ENCODE measurements at regions not wholly inside any gene's neighbourhood (a gene's known extent, or its start where the extent isn't known, plus 50 kb on each side); places are given as distances from the start of the nearest gene placed in this dataset.

GRCh38 chr21:15206514-15206913, 141.7 kb upstream of the NRIP1 start:
- DNase-seq (ENCODE audit: low spot score in 2 of 2): no peak
- 81% methylated on average over 5 of the region's 5 CpGs for WGBS
- H3K9me3 ChIP-seq: no peaks in the 10 kb centered on the region
- H3K27me3 ChIP-seq: no peaks in the 10 kb centered on the region
- H3K4me3 ChIP-seq: no peak overlapping the region
- TF ChIP-seq CTCF (IDR thresholded peaks at IDR 0.05) (no peak), POLR2AphosphoS5 (IDR thresholded peaks at IDR 0.05) (no peak), EP300 (IDR thresholded peaks at IDR 0.05) (no peak), POLR2A (IDR thresholded peaks at IDR 0.05) (no peak)
- no peak overlapping the region for H3K27ac ChIP-seq
- no peaks in the 10 kb centered on the region for H3K36me3 ChIP-seq
- H3K4me1 ChIP-seq: peaks cover 10% of the 10 kb centered on the region

GRCh38 chr21:15207231-15207630, 142.4 kb upstream of the NRIP1 start:
- no peak for TF ChIP-seq EP300 (IDR thresholded peaks at IDR 0.05)
- Histone ChIP-seq H3K9me3 (no peaks in the 10 kb centered on the region), H3K4me3 (no peak overlapping the region), H3K4me1 (peaks cover 10% of the 10 kb centered on the region), H3K27me3 (no peaks in the 10 kb centered on the region), H3K36me3 (no peaks in the 10 kb centered on the region), H3K27ac (no peak overlapping the region)
- 77% methylated on average over 4 of the region's 4 CpGs for WGBS
- DNase-seq (ENCODE audit: low spot score in 2 of 2): no peak

GRCh38 chr21:15207635-15208370, 143.0 kb upstream of the NRIP1 start:
- Histone ChIP-seq H3K27me3 (no peaks in the 10 kb centered on the region), H3K27ac (no peak overlapping the region), H3K4me1 (peaks cover 10% of the 10 kb centered on the region), H3K4me3 (no peak overlapping the region), H3K9me3 (no peaks in the 10 kb centered on the region), H3K36me3 (no peaks in the 10 kb centered on the region)
- DNase-seq (ENCODE audit: low spot score in 2 of 2): no peak
- WGBS: 89% methylated on average over 13 of the region's 13 CpGs
- no peak for TF ChIP-seq CTCF (IDR thresholded peaks at IDR 0.05)
- TF ChIP-seq EP300 (IDR thresholded peaks at IDR 0.05): no peak
- no peak for TF ChIP-seq POLR2AphosphoS5 (IDR thresholded peaks at IDR 0.05)
- no peak for TF ChIP-seq POLR2A (IDR thresholded peaks at IDR 0.05)

GRCh38 chr21:15208786-15209185, 144.0 kb upstream of the NRIP1 start:
- 98% methylated on average over 4 of the region's 4 CpGs for WGBS
- Histone ChIP-seq H3K4me3 (no peak overlapping the region), H3K9me3 (no peaks in the 10 kb centered on the region), H3K36me3 (no peaks in the 10 kb centered on the region), H3K27me3 (no peaks in the 10 kb centered on the region), H3K27ac (no peak overlapping the region), H3K4me1 (peaks cover 10% of the 10 kb centered on the region)
- TF ChIP-seq EP300 (IDR thresholded peaks at IDR 0.05) (no peak), POLR2A (IDR thresholded peaks at IDR 0.05) (no peak), CTCF (IDR thresholded peaks at IDR 0.05) (no peak), POLR2AphosphoS5 (IDR thresholded peaks at IDR 0.05) (no peak)
- DNase-seq (ENCODE audit: low spot score in 2 of 2): no peak

- DNase-seq (ENCODE audit: low spot score in 2 of 2): no peak
- H3K9me3 ChIP-seq: no peaks in the 10 kb centered on the region
- no peaks in the 10 kb centered on the region for H3K36me3 ChIP-seq
- no peak overlapping the region for H3K4me3 ChIP-seq
- H3K4me1 ChIP-seq: peaks cover 10% of the 10 kb centered on the region
- no peaks in the 10 kb centered on the region for H3K27me3 ChIP-seq
- no peak overlapping the region for H3K27ac ChIP-seq
- TF ChIP-seq POLR2A (IDR thresholded peaks at IDR 0.05) (no peak), EP300 (IDR thresholded peaks at IDR 0.05) (no peak), POLR2AphosphoS5 (IDR thresholded peaks at IDR 0.05) (no peak), CTCF (IDR thresholded peaks at IDR 0.05) (no peak)
Measured at GRCh38 chr21:15209224-15209623, 144.4 kb upstream of the NRIP1 start.

- H3K4me1 ChIP-seq: peaks cover 10% of the 10 kb centered on the region
- no peak for TF ChIP-seq CTCF (IDR thresholded peaks at IDR 0.05)
- no peak for TF ChIP-seq POLR2AphosphoS5 (IDR thresholded peaks at IDR 0.05)
- TF ChIP-seq POLR2A (IDR thresholded peaks at IDR 0.05): no peak
- TF ChIP-seq EP300 (IDR thresholded peaks at IDR 0.05): no peak
- no peaks in the 10 kb centered on the region for H3K9me3 ChIP-seq
- peak in 1 of 2 donors; percentile 71 for DNase-seq (ENCODE audit: low spot score in 2 of 2)
- H3K36me3 ChIP-seq: no peaks in the 10 kb centered on the region
- no peak overlapping the region for H3K27ac ChIP-seq
- H3K27me3 ChIP-seq: no peaks in the 10 kb centered on the region
- WGBS: 85% methylated on average over 3 of the region's 3 CpGs
- H3K4me3 ChIP-seq: no peak overlapping the region
Measured at GRCh38 chr21:15210235-15210678, 145.5 kb upstream of the NRIP1 start.

All from suprapubic skin (tissue), 4 donors.